Activated CD8-positive, alpha-beta memory T cell treated with anti-CD3 and anti-CD28 coated beads for 4 hours (primary cell): ENCODE measurements at regions not wholly inside any gene's neighbourhood (a gene's known extent, or its start where the extent isn't known, plus 50 kb on each side); places are given as distances from the start of the nearest gene placed in this dataset.

Experiments used
- DNase-seq, 2 donors: peaks; one replicate each; pipeline ENCODE4 v3.0.0-alpha.2; 2020; ENCODE audit warnings: low read depth in 2 of 2

DNA sequence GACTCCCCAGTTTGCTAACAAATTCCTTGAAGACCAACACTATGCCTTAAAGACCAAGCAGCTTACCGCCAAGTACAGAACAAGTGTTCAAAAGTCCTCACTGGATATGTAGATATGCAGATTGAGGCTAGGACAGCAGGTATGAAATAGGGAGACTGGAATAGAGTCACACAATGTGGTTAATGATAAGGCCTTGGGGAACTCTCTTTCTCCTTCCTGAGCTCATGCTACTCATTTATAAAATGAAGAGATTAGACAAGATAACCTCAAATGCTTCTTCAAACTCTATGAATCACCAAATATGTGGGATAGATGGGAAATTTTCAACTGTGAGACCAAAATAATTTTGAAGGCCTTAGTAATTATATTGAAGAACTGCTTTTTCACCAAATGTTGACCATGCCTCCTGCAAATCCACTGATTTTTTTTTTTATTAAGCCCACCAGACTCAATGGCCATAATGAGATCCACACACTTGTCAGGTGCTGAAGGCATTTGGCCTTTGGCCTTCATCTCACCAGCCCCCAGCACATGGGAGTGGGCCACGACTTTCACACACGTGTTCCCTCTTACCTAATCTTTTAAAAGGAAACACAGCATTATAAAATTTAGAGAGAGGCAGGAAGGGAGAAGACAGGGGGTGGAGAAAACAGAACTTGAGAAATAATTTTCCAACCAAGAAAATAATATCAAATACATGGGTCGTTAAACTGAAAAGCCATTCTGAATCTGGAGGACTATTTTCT, 181.5 kb downstream of the EN1 start:
- no peak for DNase-seq

DNA sequence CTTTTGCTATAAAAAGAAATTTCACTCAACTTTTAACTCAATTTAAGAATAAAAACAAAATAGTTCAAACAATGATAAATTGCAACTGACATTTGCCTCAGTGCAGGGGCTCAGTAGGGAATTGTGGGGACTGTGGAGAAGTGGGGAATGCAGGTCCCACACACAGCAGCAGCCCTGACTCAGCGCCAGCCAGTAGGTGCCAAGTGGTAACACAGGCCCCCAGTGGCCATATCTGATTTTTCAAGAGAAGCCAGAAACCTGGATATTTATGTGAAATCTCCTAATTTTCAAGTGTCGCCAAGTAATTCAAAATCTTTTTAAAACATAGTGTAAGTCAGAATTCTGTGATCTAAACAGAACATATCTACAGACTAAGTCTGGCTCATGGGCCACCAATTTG, 186.3 kb downstream of the EN1 start:
- no peak for DNase-seq

DNA sequence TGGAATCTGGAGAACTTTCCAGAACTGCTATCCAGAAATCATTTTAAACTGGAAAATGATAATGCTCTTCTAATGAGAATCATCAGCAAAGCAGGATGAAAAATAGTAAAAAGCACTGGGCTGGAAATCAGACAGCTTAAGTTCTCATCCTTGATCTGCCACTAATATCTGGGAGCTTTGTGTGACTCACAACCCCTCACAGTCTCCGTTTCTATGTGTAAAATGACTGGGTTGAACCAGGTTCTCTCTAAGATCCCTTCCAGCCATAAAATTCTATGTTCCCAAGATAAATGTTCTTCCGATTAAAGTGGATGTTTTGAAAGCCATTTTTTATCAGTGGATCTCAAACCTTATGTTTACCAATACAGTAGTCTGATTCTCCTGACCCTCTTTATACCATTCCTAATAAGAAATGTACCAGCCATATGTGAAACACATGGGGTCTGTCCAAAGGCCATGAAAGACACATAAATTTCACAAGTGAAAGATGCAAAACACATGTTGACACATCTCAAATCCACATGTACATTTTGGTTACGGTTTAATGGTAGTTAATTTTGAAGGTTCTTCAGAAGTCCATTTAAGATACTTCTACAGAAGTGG, 188.8 kb downstream of the EN1 start:
- DNase-seq = no peak

DNA sequence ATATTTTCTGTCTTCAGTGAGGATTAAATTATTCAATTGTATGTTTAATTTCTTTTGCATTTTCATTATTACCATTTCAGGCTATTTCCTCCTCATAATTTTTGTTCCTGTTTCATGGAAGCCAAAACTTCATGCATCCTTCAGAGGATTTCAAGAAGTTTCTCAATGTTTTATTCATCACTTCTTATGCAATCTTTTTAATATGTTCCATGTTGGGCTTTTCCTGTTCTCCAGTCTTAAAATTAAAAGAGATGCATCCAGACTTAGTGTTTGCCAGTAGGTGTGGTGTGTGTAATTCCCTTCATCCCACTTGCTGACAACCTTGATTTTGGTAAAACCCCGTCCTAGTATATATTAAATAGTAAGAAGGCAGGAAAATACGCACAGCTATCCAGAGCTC, 190.0 kb downstream of the EN1 start:
- DNase-seq = no peak

DNA sequence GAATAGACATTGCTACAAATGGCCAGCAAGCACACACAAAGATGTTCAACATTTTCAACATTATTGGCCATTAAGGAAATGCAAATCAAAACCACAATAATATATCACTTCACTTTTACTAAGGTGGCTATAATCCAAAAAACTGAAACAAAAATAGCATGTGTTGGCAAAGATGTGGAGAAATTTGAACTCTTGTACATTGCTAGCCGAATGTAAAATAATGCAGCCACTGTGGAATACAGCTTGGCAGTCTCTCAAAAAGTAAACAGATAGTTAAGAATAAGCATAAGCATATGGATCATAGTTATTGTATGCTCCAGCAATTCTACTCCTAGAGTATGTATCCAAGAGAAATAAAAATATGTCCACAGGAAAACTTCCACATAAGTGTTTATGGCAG, 192.5 kb downstream of the EN1 start:
- DNase-seq = no peak

DNA sequence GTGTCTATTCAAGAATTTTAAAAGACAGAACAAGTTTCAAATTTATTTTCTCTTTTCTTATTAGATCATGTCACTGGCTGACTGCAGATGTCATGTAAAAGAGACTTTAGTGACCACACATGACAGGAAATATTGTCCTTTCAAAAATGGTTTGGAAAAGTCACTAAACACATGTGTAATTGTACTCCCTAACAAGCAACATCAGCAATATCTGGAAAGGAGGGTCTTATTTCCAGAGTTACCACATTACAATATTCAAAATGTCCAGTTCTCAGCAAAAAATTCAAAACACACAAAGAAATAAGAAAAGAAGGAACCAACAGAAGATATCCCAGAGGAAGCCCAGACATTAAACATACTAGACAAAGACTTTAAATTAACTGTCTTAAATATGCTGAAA, 197.1 kb downstream of the EN1 start:
- no peak for DNase-seq

DNA sequence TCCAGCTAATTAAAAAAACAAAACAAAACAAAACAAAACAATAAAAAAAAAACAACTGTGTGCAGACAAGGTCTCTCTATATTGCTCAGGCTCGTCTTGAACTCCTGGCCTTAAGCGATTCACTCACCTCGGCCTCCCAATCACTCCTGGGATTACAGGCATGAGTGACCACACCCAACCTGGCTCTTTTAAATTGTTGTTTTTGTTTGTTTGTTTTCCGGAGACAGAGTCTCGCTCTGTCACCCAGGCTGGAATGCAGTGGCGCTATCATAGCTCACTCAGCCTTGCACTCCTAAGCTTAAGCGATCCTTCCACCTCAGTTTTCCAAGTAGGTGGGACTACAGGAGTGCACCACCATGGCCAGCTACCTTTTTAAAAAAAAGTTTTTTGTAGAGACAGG, 201.6 kb downstream of the EN1 start:
- DNase-seq = no peak

DNA sequence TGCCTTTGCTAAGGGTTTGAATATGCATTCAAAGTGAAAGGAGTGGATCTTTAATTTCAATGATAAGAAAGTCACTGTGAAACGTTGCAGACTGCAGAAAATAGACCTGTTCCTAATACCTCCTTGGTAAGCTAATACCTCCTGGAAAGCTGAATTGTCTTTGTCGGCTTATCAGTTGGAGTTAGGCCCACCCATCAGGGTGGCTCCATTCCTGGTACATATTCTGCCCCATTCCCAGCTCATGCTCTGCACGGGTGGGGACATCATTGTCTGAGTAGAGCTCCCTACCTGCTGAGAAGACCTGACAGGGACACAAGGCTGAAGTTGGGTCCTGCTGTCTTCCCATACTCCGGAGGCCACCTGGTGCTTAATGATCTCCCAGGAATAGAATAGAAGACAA, 203.3 kb downstream of the EN1 start:
- DNase-seq = no peak

DNA sequence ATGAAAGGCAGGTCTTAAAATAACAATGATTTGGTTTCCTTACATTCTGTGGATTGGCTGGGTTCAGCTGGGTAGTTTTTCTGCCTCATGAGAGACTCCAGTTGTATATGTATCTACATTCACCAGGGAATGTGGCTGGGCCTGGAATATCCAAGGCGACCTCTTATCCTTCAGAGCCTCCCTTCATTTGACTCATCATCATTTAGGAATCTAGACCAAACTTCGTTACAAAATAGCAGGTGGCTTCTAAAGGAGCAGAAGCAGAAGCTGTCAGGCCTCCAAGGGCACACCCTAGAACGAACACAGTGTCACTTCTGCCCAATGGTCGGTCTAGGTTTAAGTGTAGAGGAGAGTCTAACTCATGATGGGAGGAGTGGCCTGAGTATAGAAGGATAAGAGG, 204.2 kb downstream of the EN1 start:
- no peak for DNase-seq

DNA sequence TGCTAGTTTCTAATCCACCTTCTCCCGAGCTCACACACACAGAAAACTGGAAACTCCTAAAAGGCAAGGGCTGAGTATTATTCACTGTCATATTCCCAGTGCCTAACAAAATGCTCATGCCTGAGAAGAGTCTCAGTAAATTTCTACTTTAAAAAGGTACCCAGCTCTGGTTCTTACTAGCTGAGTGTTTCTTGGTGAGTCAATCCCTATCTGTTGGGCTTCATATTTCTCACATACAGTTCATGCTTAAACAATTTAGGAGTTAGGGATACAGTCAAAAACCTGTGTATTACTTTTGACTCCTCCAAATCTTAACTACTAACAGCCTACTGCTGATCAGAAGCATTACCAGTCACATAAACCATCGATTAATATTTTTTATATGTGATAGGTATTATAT, 204.9 kb downstream of the EN1 start:
- DNase-seq = no peak

DNA sequence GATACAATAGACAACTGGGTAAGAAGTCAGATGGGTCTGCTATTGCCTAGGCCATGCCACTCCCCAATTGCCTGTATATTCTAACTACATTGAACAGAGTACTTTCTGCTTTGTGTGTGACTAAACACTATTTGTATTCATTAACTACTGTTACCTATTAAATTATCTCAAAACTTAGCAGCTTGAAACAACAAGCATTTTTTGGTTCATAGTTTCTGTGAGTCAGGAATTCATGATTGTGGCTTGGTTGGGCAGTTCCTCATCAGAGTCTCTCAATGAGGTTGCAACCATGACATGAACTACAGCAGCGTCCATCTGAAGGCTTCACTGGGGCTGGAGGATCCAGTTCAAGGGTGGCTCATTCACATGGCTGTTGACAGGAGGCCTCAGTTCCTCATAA, 205.7 kb downstream of the EN1 start:
- no peak for DNase-seq

DNA sequence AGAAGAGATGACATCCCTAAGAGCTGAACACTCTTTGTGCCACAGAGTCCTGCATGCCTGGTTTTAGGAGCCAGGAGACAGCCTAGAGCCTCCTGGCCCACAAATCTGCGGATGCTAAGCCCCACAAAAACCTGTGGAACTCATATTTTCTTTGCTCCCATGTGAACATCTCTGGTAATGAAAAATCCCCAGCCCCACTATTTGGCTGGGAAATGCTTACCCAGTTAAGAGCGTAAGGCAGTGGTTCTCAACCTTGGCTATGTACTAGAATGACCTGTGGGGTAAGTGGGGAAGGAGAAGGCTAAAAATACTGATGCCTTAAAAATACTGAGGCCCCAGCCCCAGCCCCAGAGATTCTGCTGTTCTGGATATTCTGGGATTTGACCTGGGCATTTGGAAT, 208.1 kb downstream of the EN1 start:
- no peak for DNase-seq

DNA sequence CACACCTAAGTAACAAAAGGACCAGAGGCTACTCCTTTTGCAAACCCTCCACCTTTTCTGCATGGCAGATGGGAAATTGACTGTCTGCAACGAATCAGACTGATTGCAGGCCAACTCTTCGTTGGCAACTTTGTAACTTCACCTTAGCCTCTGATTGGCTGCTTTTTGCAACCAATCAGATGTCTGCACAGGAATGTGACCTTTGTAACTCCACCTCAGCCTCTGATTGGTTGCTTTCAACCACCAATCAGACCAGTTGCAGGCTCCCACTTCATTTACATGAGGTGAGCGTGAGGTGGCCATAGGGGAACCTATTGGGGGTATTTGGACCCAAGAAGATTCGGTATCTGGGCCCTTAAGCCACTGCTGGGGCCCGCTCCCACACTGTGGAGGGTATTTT, 209.0 kb downstream of the EN1 start:
- no peak for DNase-seq

DNA sequence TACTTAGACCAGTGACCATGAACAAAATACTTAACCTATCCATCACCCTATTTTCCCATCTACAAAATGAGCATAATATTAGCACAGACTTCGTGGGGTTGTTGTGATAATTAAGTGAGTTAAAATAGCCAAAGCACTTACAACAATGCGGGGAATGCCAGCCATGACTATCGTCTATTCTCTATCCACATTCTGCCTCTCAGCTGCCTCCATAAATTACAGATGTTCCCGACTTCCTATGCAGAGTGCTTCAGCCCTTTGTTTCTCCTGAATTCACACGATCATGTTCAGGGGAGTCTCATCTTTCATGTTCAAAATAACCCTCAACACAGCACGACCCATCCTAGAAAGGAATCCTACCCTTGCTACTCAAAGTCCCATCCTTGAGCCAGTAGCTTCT, 211.6 kb downstream of the EN1 start:
- DNase-seq = no peak

DNA sequence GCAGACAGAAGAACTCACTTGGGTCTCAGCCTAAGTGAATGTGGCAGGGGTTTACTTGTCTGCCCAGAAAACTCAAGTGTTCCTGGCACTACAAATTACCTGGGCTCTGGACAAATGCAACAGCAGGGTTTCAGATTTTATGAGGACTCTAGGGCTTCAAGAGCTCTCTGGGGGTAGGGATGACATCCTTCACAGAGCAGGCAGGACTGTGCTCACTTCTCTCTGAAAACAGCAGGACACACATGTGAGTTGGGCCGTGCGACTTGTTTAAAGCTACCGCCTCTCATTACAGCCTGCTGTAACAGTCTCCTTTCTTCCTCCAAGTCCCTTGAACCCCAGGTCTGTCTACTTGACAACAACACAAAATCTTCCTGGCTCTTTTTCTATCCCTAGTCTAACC, 212.6 kb downstream of the EN1 start:
- no peak for DNase-seq

DNA sequence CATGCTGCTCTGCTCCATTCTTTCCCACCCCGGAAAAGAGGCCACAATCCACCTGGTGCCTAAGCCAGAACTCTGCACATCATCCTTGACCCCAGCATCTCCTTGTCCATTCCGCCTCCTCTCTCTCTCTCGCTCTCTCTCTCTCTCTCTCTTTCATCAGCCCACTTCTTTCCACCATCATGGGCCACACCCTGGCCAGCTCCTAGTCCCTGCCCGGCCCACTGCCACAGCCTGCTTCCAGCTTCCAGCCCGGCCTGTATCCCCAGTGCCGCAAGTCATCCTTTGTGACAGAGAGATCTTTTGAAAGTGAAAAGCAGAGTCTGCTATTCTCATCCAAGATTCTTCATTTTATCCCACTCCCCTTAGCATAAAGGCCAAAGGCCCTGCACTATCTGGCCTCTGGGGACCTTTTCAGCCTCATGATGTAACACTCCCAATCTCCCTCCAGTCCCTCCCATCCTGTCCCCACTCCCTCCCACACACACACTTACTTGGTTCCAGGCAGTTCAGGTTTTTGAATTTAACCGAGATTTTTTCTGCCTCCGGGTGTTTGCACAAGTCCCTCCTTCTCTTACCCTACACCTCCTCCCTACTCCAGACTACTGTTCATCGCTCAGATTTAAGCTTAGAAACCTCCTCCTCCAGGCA, 214.0 kb downstream of the EN1 start:
- DNase-seq = no peak

DNA sequence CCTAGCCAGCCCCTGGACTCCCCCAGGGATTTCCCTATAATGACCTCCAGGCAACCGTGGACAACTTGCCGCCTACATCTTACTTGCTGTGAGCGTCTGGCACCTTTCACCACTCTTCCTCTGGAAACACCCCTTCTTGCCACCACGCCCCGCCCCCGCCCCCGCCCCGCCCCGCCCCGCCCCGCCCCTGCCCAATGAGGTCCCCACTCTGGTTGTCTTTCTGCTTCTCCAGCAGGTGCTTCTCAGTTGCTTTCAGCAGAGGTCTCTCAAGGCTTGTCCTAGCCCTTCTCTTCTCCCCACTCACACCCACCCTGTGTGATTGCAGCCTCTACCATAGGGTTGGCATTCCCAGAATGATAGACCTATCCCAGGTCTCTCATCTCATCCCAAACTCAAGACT, 214.5 kb downstream of the EN1 start:
- no peak for DNase-seq

DNA sequence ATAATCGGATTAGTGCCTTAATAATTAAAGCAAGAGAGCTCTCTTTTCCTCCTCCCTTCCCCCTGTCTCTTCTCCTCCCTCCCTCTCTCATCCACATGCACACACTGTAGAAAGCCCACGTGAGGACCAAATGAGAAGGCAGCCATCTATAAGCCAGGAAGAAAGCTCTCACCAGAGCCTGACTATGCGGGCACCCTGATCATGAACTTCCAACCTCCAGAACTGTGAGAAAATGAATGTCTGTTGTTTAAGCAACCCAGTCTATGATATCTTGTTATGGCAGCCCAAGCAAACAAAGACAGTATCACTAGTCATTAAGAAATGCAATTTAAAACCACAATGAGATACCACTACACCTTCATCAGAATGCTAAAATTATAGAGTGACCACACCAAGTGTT, 220.3 kb downstream of the EN1 start:
- no peak for DNase-seq

DNA sequence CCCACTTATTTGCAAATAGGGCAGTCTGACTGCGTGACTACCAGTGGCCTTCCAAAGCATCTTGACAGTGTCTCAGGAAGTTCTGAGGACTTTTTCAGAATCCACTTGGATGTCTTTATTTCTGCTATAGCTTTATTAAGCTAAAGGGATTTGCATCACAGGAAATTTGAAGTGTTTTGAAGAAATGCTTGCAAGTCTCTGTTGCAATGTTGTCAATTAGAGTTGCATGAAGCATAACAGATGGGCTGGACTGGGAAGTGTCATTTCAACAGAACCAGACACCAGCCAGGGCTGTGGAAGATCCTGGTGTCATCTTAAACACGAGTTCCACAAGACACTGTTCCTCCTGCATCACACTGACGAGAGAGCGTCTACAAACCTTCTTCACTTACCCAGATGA, 224.5 kb downstream of the EN1 start:
- no peak for DNase-seq

DNA sequence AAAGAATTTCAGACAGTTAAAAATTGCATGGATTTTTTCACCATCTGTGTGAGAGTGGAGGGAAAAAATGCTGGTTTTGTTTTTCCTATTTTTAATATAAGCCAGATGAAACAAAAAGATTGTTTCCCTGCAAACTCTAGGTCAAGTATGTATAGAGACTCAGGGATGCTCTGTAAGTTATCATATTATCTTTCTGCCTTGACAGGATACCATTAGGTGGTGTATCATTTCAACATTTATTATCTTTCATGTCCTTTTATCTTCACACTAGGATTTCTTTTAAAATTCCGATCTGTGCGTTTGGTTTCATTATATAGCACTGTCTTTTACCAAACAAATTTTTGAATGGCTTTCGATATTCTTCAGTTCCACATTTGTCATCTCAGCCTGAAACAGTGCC, 225.3 kb downstream of the EN1 start:
- no peak for DNase-seq

DNA sequence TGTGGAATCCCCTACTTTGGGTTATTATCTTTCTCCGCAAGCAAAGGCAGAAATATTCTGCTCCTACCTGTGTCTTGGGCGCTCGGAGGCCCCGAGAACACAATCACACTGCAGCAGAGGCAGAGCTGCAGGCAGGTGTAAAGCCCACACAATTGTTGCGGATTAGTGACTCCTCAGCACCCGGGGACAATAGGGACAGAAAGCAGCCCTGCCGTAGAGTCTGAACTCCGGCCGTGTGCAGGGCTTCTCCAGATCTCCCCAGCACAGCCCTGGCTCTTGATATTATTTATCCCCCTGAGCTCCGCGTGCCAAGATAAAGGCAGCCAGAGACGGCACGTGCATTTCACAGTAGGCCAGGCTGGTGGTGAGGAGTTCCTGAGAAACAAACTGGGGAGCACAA, 229.2 kb downstream of the EN1 start:
- DNase-seq = no peak

DNA sequence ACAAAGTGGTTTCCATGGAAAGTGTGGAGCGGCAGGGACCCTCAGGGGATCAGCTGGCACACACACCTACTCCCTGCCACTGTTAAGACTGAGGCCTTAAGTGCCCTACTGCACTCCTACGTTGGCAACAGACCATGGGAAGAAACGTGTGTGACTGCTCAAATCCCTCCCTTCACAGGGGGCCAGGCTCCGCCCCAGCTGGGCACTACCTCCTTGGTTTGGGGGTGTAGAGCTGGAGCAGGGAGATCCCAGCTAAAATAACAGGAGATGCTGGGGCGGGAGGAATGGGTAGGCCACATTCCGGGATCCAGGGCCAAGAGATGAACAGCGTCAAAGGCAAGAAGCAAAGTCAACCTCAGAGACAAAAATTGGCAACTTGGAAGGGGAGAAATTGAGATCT, 231.0 kb downstream of the EN1 start:
- no peak for DNase-seq

DNA sequence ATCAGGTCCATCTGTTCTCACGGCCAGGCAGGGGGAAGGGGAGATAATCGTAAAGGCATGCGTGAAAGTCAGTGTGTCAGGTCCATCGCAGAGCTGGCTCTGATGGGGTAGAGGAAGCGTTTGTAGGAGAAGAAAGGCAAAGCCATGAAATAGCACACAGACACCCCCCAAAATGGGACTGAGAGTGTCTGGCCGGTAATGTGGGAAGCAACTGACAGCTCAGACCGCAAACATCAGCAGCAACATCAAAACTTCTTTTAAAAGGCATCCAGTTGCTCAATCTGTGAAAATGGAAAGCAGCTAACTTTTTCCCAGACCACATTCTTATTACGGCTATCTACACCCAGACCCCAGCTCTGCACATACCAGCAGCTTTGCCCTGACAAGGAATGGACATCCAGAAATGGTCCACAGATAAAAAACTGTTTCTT, 232.6 kb downstream of the EN1 start:
- DNase-seq = no peak

DNA sequence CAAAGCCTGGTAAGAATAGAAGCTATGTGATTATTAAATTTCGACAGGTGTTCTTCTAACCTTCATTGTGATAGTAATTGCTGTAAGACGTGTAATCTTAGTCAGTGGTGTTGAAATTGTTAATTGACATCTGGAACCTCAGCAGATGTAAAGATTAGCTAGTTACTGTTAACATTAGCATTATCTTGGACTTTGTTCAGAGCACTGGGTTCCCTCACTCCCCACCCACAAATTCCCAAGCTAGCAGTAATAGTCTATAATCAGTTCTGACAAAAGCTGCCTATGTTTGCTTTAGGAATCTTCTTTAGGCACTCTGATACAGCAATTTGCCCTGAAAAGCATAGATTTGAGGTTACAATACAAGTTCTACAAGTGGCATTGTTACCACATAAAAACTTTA, 233.7 kb downstream of the EN1 start:
- no peak for DNase-seq
